Fibroblast of lung (primary cell): ENCODE measurements at regions not wholly inside any gene's neighbourhood (a gene's known extent, or its start where the extent isn't known, plus 50 kb on each side); places are given as distances from the start of the nearest gene placed in this dataset.

Experiments used
- DNase-seq, 2 donors: peaks; one replicate each; pipeline versions ENCODE4 v3.0.0 to v3.0.0-alpha.2; 2010; ENCODE audit warnings: low read depth in 2 of 2
- H2AFZ ChIP-seq: 2 replicates; pipeline ENCODE4 v1.5.1; 2012; ENCODE audit warnings: low read length, control low read depth, inconsistent platforms
- H3K27ac ChIP-seq: 2 replicates; pipeline ENCODE4 v1.5.1; 2011; ENCODE audit warnings: low read length, control low read depth; ENCODE audit not compliant: insufficient read depth
- H3K27me3 ChIP-seq: 2 replicates; pipeline ENCODE4 v1.5.1; 2011; ENCODE audit warnings: mild to moderate bottlenecking, low read length; ENCODE audit not compliant: control insufficient read depth, insufficient read depth
- H3K36me3 ChIP-seq: 2 replicates; pipeline ENCODE4 v1.5.1; 2011; ENCODE audit warnings: low read length; ENCODE audit not compliant: control insufficient read depth, insufficient read depth
- H3K4me1 ChIP-seq: 2 replicates; pipeline ENCODE4 v1.5.1; 2011; ENCODE audit warnings: low read length; ENCODE audit not compliant: control insufficient read depth, insufficient read depth; ENCODE audit errors: extremely low read depth
- H3K4me2 ChIP-seq: 2 replicates; pipeline ENCODE4 v1.5.1; 2011; ENCODE audit warnings: low read length, control low read depth; ENCODE audit not compliant: insufficient read depth; ENCODE audit errors: extremely low read depth
- H3K4me3 ChIP-seq, 4 experiments: fragments of 200-600 bp in 1 of 4; sonication (generic) in 1 of 4; replicated peaks in 1 of 4; 2 replicates each; pipeline ENCODE4 v1.5.1; 2011 to 2016; ENCODE audit warnings: low read length in 4 of 4, low read depth in 3 of 4, mild to moderate bottlenecking in 3 of 4, control low read depth in 2 of 4, inconsistent platforms in 1 of 4, mixed read lengths in 1 of 4; ENCODE audit not compliant: insufficient read depth in 1 of 4; ENCODE audit errors: control extremely low read depth in 1 of 4
- H3K79me2 ChIP-seq: 2 replicates; pipeline ENCODE4 v1.5.1; 2012; ENCODE audit warnings: mild to moderate bottlenecking, low read length, inconsistent platforms; ENCODE audit not compliant: control insufficient read depth, insufficient read depth
- H3K9ac ChIP-seq: 2 replicates; pipeline ENCODE4 v1.5.1; 2011; ENCODE audit warnings: mild to moderate bottlenecking, low read length, control low read depth; ENCODE audit not compliant: insufficient read depth
- H3K9me3 ChIP-seq: 2 replicates; pipeline ENCODE4 v1.5.1; 2012; ENCODE audit warnings: low read depth, low read length; ENCODE audit not compliant: control insufficient read depth, insufficient read depth
- H4K20me1 ChIP-seq: 2 replicates; pipeline ENCODE4 v1.5.1; 2011; ENCODE audit warnings: low read length; ENCODE audit not compliant: control insufficient read depth, insufficient read depth; ENCODE audit errors: extremely low read depth
- CTCF ChIP-seq, 2 donors: IDR thresholded peaks in 1 of 2; conservative IDR thresholded peaks in 1 of 2; 1 replicate in 1 of 2; 2 replicates in 1 of 2; pipeline ENCODE4 v1.5.1; 2011 to 2012; ENCODE audit warnings: low read length in 2 of 2, control low read depth in 1 of 2, inconsistent platforms in 1 of 2, low read depth in 1 of 2, mild to moderate bottlenecking in 1 of 2
- EZH2 ChIP-seq: IDR thresholded peaks from 2 replicates; pipeline ENCODE4 v1.5.1; 2012; ENCODE audit warnings: low read length, control low read depth, mild to moderate bottlenecking; ENCODE audit errors: missing control alignments

- no peaks in the 10 kb centered on the region for H3K9me3 ChIP-seq
- no peaks in the 10 kb centered on the region for H3K27me3 ChIP-seq
- no peaks in the 10 kb centered on the region for H3K36me3 ChIP-seq
- no peaks in the 10 kb centered on the region for H4K20me1 ChIP-seq
- no peak overlapping the region for H3K9ac ChIP-seq
- DNase-seq, result no peak
- no peak overlapping the region for H3K27ac ChIP-seq
- H3K4me2 ChIP-seq, result no peak overlapping the region
- no peaks in the 10 kb centered on the region for H3K4me1 ChIP-seq
- H3K79me2 ChIP-seq, result no peaks in the 10 kb centered on the region
- H2AFZ ChIP-seq, result no peak overlapping the region
- no peak for TF ChIP-seq EZH2
- TF ChIP-seq CTCF (conservative IDR thresholded peaks at IDR 0.05 in 1 of 2, IDR thresholded peaks at IDR 0.05 in 1 of 2; ENCODE audit: low read depth in 1 of 2, low read length in 2 of 2), result no peak
- H3K4me3 ChIP-seq, result no peak overlapping the region
Observed at GRCh38 chrX:143935601-143936000, 51.7 kb downstream of the UBE2NL start.

- no peaks in the 10 kb centered on the region for H3K27me3 ChIP-seq
- no peak overlapping the region for H3K9ac ChIP-seq
- H2AFZ ChIP-seq, result no peak overlapping the region
- H3K4me1 ChIP-seq, result no peaks in the 10 kb centered on the region
- no peaks in the 10 kb centered on the region for H3K79me2 ChIP-seq
- H3K9me3 ChIP-seq, result no peaks in the 10 kb centered on the region
- TF ChIP-seq EZH2 (no peak), CTCF (conservative IDR thresholded peaks at IDR 0.05 in 1 of 2, IDR thresholded peaks at IDR 0.05 in 1 of 2; ENCODE audit: low read depth in 1 of 2, low read length in 2 of 2) (no peak)
- no peaks in the 10 kb centered on the region for H4K20me1 ChIP-seq
- no peak for DNase-seq
- H3K27ac ChIP-seq, result no peak overlapping the region
- H3K4me2 ChIP-seq, result no peak overlapping the region
- no peak overlapping the region for H3K4me3 ChIP-seq
- H3K36me3 ChIP-seq, result no peaks in the 10 kb centered on the region
Observed at GRCh38 chrX:143940119-143940518, 56.2 kb downstream of the UBE2NL start.

- Histone ChIP-seq H3K79me2 (no peaks in the 10 kb centered on the region), H3K4me3 (no peak overlapping the region), H3K36me3 (no peaks in the 10 kb centered on the region), H3K9me3 (no peaks in the 10 kb centered on the region), H4K20me1 (no peaks in the 10 kb centered on the region), H3K4me1 (no peaks in the 10 kb centered on the region), H2AFZ (no peak overlapping the region), H3K27ac (no peak overlapping the region), H3K9ac (no peak overlapping the region), H3K27me3 (no peaks in the 10 kb centered on the region), H3K4me2 (no peak overlapping the region)
- no peak for DNase-seq
- TF ChIP-seq EZH2, result no peak
- TF ChIP-seq CTCF (conservative IDR thresholded peaks at IDR 0.05 in 1 of 2, IDR thresholded peaks at IDR 0.05 in 1 of 2; ENCODE audit: low read depth in 1 of 2, low read length in 2 of 2), result no peak
Observed at GRCh38 chrX:143945171-143945570, 61.3 kb downstream of the UBE2NL start.
